HAP-1 (cell line): ENCODE measurements at regions not wholly inside any gene's neighbourhood (a gene's known extent, or its start where the extent isn't known, plus 50 kb on each side); places are given as distances from the start of the nearest gene placed in this dataset.

Source experiments
- DNase-seq, 2 experiments: peaks; one replicate each; pipeline ENCODE4 v3.0.0-alpha.2; 2016 to 2020; ENCODE audit warnings: low spot score in 2 of 2
- H3K27me3 ChIP-seq: fragments of 250-450 bp; sonication (Bioruptor Pico); 2 replicates; pipeline ENCODE4 v1.5.1; 2020; ENCODE audit warnings: low read depth, mild to moderate bottlenecking, moderate library complexity
- H3K36me3 ChIP-seq: fragments of 250-450 bp; sonication (Bioruptor Pico); replicated peaks from 2 replicates; pipeline ENCODE4 v1.5.1; 2020; ENCODE audit warnings: mild to moderate bottlenecking
- H3K4me1 ChIP-seq: fragments of 250-450 bp; sonication (Bioruptor Pico); 2 replicates; pipeline ENCODE4 v1.5.1; 2020; ENCODE audit warnings: mild to moderate bottlenecking
- H3K4me3 ChIP-seq: fragments of 250-450 bp; sonication (Bioruptor Pico); 2 replicates; pipeline ENCODE4 v1.5.1; 2020; ENCODE audit warnings: mild to moderate bottlenecking, moderate library complexity
- H3K9me3 ChIP-seq: fragments of 250-450 bp; sonication (Bioruptor Pico); 2 replicates; pipeline ENCODE4 v1.5.1; 2020; ENCODE audit warnings: mild to moderate bottlenecking, moderate library complexity
- in situ Hi-C: fragments of 300-500 bp; cut with MboI; formaldehyde crosslinking; loops from 3 replicates; pipeline ENCODE4 v1.14.3; 2020; ENCODE audit warnings: low sequenced_read_pairs, inconsistent platforms, mixed read lengths

- Histone ChIP-seq H3K4me3 (no peak overlapping the region), H3K4me1 (no peaks in the 10 kb centered on the region), H3K9me3 (no peaks in the 10 kb centered on the region), H3K36me3 (no peaks in the 10 kb centered on the region), H3K27me3 (peaks cover 24% of the 10 kb centered on the region)
- no peak for DNase-seq
- in situ Hi-C loops: no loop called here
These were observed 63.9 kb upstream of the PRKCQ start for GRCh38 chr10:6643962-6644361.

- DNase-seq: no peak
- no peaks in the 10 kb centered on the region for H3K36me3 ChIP-seq
- no peak overlapping the region for H3K4me3 ChIP-seq
- H3K4me1 ChIP-seq: no peaks in the 10 kb centered on the region
- H3K27me3 ChIP-seq: peaks cover 30% of the 10 kb centered on the region
- no peaks in the 10 kb centered on the region for H3K9me3 ChIP-seq
- in situ Hi-C loops: no loop called here
These were observed 62.8 kb upstream of the PRKCQ start for GRCh38 chr10:6642876-6643275.

GRCh38 chr10:6640433-6641040, 60.5 kb upstream of the PRKCQ start:
- no peaks in the 10 kb centered on the region for H3K9me3 ChIP-seq
- no peaks in the 10 kb centered on the region for H3K4me1 ChIP-seq
- in situ Hi-C loops: no loop called here
- H3K4me3 ChIP-seq: no peak overlapping the region
- DNase-seq: no peak
- H3K27me3 ChIP-seq: peaks cover 31% of the 10 kb centered on the region
- H3K36me3 ChIP-seq: no peaks in the 10 kb centered on the region

- peaks cover 18% of the 10 kb centered on the region for H3K27me3 ChIP-seq
- H3K4me3 ChIP-seq: no peak overlapping the region
- no peaks in the 10 kb centered on the region for H3K36me3 ChIP-seq
- no peak for DNase-seq
- in situ Hi-C loops: no loop called here
- no peaks in the 10 kb centered on the region for H3K4me1 ChIP-seq
- H3K9me3 ChIP-seq: no peaks in the 10 kb centered on the region
These were observed 57.0 kb upstream of the PRKCQ start for GRCh38 chr10:6637053-6637452.

GRCh38 chr10:6635784-6636183, 55.7 kb upstream of the PRKCQ start:
- Histone ChIP-seq H3K27me3 (peaks cover 18% of the 10 kb centered on the region), H3K36me3 (no peaks in the 10 kb centered on the region), H3K4me1 (no peaks in the 10 kb centered on the region), H3K4me3 (no peak overlapping the region), H3K9me3 (no peaks in the 10 kb centered on the region)
- in situ Hi-C loops: no loop called here
- no peak for DNase-seq
